ENCODE measurements at regions not wholly inside any gene's neighbourhood (a gene's known extent, or its start where the extent isn't known, plus 50 kb on each side); places are given as distances from the start of the nearest gene placed in this dataset.

DNA sequence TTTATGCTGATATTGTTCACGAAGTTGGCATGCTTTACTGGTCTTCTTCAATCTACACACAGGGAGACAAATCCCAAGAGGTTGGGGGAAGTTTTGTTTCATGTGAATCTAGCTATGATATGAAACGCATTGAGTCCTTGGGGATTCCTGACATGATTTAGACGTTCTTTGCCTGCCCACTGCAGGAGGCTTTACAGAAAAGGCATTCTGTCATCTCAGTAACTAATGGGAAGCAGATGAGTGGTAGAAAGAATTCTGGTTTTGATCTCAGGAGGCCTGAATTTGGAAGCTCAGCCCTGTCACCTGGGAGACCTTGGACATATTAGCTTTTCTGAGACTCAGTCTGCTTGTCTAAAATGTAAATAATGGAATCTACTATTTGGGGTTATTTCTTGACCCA, 383.0 kb upstream of the NFIA start:
- no peak for TF ChIP-seq POLR2A (IDR thresholded peaks at IDR 0.05)
- TF ChIP-seq, protein P1, sequence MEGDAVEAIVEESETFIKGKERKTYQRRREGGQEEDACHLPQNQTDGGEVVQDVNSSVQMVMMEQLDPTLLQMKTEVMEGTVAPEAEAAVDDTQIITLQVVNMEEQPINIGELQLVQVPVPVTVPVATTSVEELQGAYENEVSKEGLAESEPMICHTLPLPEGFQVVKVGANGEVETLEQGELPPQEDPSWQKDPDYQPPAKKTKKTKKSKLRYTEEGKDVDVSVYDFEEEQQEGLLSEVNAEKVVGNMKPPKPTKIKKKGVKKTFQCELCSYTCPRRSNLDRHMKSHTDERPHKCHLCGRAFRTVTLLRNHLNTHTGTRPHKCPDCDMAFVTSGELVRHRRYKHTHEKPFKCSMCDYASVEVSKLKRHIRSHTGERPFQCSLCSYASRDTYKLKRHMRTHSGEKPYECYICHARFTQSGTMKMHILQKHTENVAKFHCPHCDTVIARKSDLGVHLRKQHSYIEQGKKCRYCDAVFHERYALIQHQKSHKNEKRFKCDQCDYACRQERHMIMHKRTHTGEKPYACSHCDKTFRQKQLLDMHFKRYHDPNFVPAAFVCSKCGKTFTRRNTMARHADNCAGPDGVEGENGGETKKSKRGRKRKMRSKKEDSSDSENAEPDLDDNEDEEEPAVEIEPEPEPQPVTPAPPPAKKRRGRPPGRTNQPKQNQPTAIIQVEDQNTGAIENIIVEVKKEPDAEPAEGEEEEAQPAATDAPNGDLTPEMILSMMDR (IDR thresholded peaks at IDR 0.05) = no peak
